Neural progenitor cell (in vitro differentiated cells): ENCODE measurements at regions not wholly inside any gene's neighbourhood (a gene's known extent, or its start where the extent isn't known, plus 50 kb on each side); places are given as distances from the start of the nearest gene placed in this dataset.

ENCODE experiments used
- EZH2 ChIP-seq: fragments of 200-600 bp; sonication (generic); IDR thresholded peaks from 2 replicates; pipeline ENCODE4 v1.6.1; 2017; ENCODE audit warnings: antibody characterized with exemption, mild to moderate bottlenecking, moderate library complexity
- EZH2phosphoT487 ChIP-seq: fragments of 200-600 bp; sonication (generic); IDR thresholded peaks from 2 replicates; pipeline ENCODE4 v1.6.1; 2017; ENCODE audit warnings: antibody characterized with exemption
- TF ChIP-seq, protein P1 (sequence below): fragments of 200-600 bp; sonication (generic); IDR thresholded peaks from 2 replicates; pipeline ENCODE4 v1.5.1; 2017; ENCODE audit warnings: antibody characterized with exemption, mild to moderate bottlenecking

DNA sequence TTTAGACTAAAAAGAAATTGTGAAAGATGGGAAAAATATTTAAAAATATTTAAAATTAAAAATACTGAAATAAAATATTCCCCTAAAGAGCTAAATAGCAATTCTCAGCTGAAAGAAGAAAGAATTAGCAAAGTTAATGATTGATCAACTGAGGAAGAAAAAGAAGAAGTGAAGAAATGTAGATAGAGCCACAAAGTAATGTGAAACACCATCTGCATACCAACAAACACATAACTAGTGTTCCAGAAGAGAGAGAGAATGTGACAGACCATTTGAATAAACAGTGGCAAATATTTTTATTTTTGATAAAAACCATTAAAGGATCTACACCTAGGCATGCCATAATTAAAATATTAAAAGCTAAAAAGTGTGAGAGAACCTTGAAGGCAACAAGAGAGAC, 784.5 kb upstream of the ZWINT start:
- TF ChIP-seq, protein P1, sequence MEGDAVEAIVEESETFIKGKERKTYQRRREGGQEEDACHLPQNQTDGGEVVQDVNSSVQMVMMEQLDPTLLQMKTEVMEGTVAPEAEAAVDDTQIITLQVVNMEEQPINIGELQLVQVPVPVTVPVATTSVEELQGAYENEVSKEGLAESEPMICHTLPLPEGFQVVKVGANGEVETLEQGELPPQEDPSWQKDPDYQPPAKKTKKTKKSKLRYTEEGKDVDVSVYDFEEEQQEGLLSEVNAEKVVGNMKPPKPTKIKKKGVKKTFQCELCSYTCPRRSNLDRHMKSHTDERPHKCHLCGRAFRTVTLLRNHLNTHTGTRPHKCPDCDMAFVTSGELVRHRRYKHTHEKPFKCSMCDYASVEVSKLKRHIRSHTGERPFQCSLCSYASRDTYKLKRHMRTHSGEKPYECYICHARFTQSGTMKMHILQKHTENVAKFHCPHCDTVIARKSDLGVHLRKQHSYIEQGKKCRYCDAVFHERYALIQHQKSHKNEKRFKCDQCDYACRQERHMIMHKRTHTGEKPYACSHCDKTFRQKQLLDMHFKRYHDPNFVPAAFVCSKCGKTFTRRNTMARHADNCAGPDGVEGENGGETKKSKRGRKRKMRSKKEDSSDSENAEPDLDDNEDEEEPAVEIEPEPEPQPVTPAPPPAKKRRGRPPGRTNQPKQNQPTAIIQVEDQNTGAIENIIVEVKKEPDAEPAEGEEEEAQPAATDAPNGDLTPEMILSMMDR, result no peak
- TF ChIP-seq EZH2phosphoT487 (no peak), EZH2 (no peak)
